ENCODE measurements at regions not wholly inside any gene's neighbourhood (a gene's known extent, or its start where the extent isn't known, plus 50 kb on each side); places are given as distances from the start of the nearest gene placed in this dataset.

GRCh38 chr2:145690183-145690778 lies 1170.4 kb upstream of the ZEB2 start:
- WGBS, 2 donors, result 90 to 91% methylated on average over 5 of the region's 5 CpGs

GRCh38 chr2:145689277-145689676 lies 1169.4 kb upstream of the ZEB2 start:
- Histone ChIP-seq H3K27ac (ENCODE audit: low read depth in 1 of 2, low read length in 2 of 2) (no peak overlapping the region), H3K27me3 (ENCODE audit: control insufficient read depth in 1 of 2, insufficient read depth in 2 of 2, low read length in 1 of 2) (no peaks in the 10 kb centered on the region), H3K9me3 (ENCODE audit: control insufficient read depth, low read length) (no peaks in the 10 kb centered on the region), H3K36me3 (ENCODE audit: control insufficient read depth in 1 of 2, insufficient read depth in 2 of 2, low read length in 1 of 2) (no peaks in the 10 kb centered on the region), H3K4me3 (ENCODE audit: low read length in 2 of 2) (no peak overlapping the region), H3K4me1 (ENCODE audit: control insufficient read depth in 1 of 2, insufficient read depth in 2 of 2, low read length in 2 of 2) (no peaks in the 10 kb centered on the region)
- intact Hi-C loops (cut with DNase I), result no loop called here
- 95 to 98% methylated on average over 2 of the region's 2 CpGs for WGBS, 2 donors
- ATAC-seq (ENCODE audit: low FRiP score) (no peak), DNase-seq (no peak)

More at GRCh38 chr2:145690183-145690778, 1170.4 kb upstream of the ZEB2 start:
- intact Hi-C loops (cut with DNase I), result no loop called here
- Histone ChIP-seq H3K4me3 (ENCODE audit: low read length in 2 of 2) (no peak overlapping the region), H3K27ac (ENCODE audit: low read depth in 1 of 2, low read length in 2 of 2) (no peak overlapping the region), H3K36me3 (ENCODE audit: control insufficient read depth in 1 of 2, insufficient read depth in 2 of 2, low read length in 1 of 2) (no peaks in the 10 kb centered on the region), H3K9me3 (ENCODE audit: control insufficient read depth, low read length) (no peaks in the 10 kb centered on the region), H3K27me3 (ENCODE audit: control insufficient read depth in 1 of 2, insufficient read depth in 2 of 2, low read length in 1 of 2) (no peaks in the 10 kb centered on the region), H3K4me1 (ENCODE audit: control insufficient read depth in 1 of 2, insufficient read depth in 2 of 2, low read length in 2 of 2) (no peaks in the 10 kb centered on the region)
- no peak for DNase-seq
- ATAC-seq (ENCODE audit: low FRiP score), result no peak

GRCh38 chr2:145688156-145688555 lies 1168.2 kb upstream of the ZEB2 start:
- no peaks in the 10 kb centered on the region for H3K27me3 ChIP-seq (ENCODE audit: control insufficient read depth in 1 of 2, insufficient read depth in 2 of 2, low read length in 1 of 2)
- H3K36me3 ChIP-seq (ENCODE audit: control insufficient read depth in 1 of 2, insufficient read depth in 2 of 2, low read length in 1 of 2), result no peaks in the 10 kb centered on the region
- DNase-seq, result no peak
- no peaks in the 10 kb centered on the region for H3K9me3 ChIP-seq (ENCODE audit: control insufficient read depth, low read length)
- H3K4me1 ChIP-seq (ENCODE audit: control insufficient read depth in 1 of 2, insufficient read depth in 2 of 2, low read length in 2 of 2), result no peaks in the 10 kb centered on the region
- ATAC-seq (ENCODE audit: low FRiP score), result no peak
- 84 to 88% methylated on average over 3 of the region's 3 CpGs for WGBS, 2 donors
- no peak overlapping the region for H3K27ac ChIP-seq (ENCODE audit: low read depth in 1 of 2, low read length in 2 of 2)
- intact Hi-C loops (cut with DNase I), result no loop called here
- no peak overlapping the region for H3K4me3 ChIP-seq (ENCODE audit: low read length in 2 of 2)

- DNase-seq (no peak), ATAC-seq (ENCODE audit: low FRiP score) (no peak)
- no peaks in the 10 kb centered on the region for H3K9me3 ChIP-seq (ENCODE audit: control insufficient read depth, low read length)
- WGBS, 2 donors, result 47 to 53% methylated on average over 4 of the region's 4 CpGs
- H3K36me3 ChIP-seq (ENCODE audit: control insufficient read depth in 1 of 2, insufficient read depth in 2 of 2, low read length in 1 of 2), result no peaks in the 10 kb centered on the region
- H3K4me3 ChIP-seq (ENCODE audit: low read length in 2 of 2), result no peak overlapping the region
- H3K27ac ChIP-seq (ENCODE audit: low read depth in 1 of 2, low read length in 2 of 2), result no peak overlapping the region
- intact Hi-C loops (cut with DNase I), result no loop called here
- H3K27me3 ChIP-seq (ENCODE audit: control insufficient read depth in 1 of 2, insufficient read depth in 2 of 2, low read length in 1 of 2), result no peaks in the 10 kb centered on the region
- H3K4me1 ChIP-seq (ENCODE audit: control insufficient read depth in 1 of 2, insufficient read depth in 2 of 2, low read length in 2 of 2), result no peaks in the 10 kb centered on the region
Observed at GRCh38 chr2:145687442-145688134, 1167.7 kb upstream of the ZEB2 start.

- ATAC-seq (ENCODE audit: low FRiP score), result no peak
- WGBS, 2 donors, result 89 to 90% methylated on average over 4 of the region's 4 CpGs
- H3K4me3 ChIP-seq (ENCODE audit: low read length in 2 of 2), result no peak overlapping the region
Observed at GRCh38 chr2:145685383-145686050, 1165.6 kb upstream of the ZEB2 start.

GRCh38 chr2:145682546-145683157 lies 1162.7 kb upstream of the ZEB2 start:
- ATAC-seq (ENCODE audit: low FRiP score), result no peak
- no peaks in the 10 kb centered on the region for H3K9me3 ChIP-seq (ENCODE audit: control insufficient read depth, low read length)
- no peak overlapping the region for H3K27ac ChIP-seq (ENCODE audit: low read depth in 1 of 2, low read length in 2 of 2)
- H3K4me1 ChIP-seq (ENCODE audit: control insufficient read depth in 1 of 2, insufficient read depth in 2 of 2, low read length in 2 of 2), result no peaks in the 10 kb centered on the region
- intact Hi-C loops (cut with DNase I), result no loop called here
- no peaks in the 10 kb centered on the region for H3K36me3 ChIP-seq (ENCODE audit: control insufficient read depth in 1 of 2, insufficient read depth in 2 of 2, low read length in 1 of 2)
- H3K4me3 ChIP-seq (ENCODE audit: low read length in 2 of 2), result no peak overlapping the region
- H3K27me3 ChIP-seq (ENCODE audit: control insufficient read depth in 1 of 2, insufficient read depth in 2 of 2, low read length in 1 of 2), result no peaks in the 10 kb centered on the region
- DNase-seq, result no peak

More at GRCh38 chr2:145685383-145686050, 1165.6 kb upstream of the ZEB2 start:
- H3K27ac ChIP-seq (ENCODE audit: low read depth in 1 of 2, low read length in 2 of 2), result no peak overlapping the region
- no peaks in the 10 kb centered on the region for H3K27me3 ChIP-seq (ENCODE audit: control insufficient read depth in 1 of 2, insufficient read depth in 2 of 2, low read length in 1 of 2)
- intact Hi-C loops (cut with DNase I), result no loop called here
- no peaks in the 10 kb centered on the region for H3K9me3 ChIP-seq (ENCODE audit: control insufficient read depth, low read length)
- no peaks in the 10 kb centered on the region for H3K36me3 ChIP-seq (ENCODE audit: control insufficient read depth in 1 of 2, insufficient read depth in 2 of 2, low read length in 1 of 2)
- no peak for DNase-seq
- no peaks in the 10 kb centered on the region for H3K4me1 ChIP-seq (ENCODE audit: control insufficient read depth in 1 of 2, insufficient read depth in 2 of 2, low read length in 2 of 2)

GRCh38 chr2:145680276-145680675 lies 1160.4 kb upstream of the ZEB2 start:
- no peaks in the 10 kb centered on the region for H3K27me3 ChIP-seq (ENCODE audit: control insufficient read depth in 1 of 2, insufficient read depth in 2 of 2, low read length in 1 of 2)
- WGBS, 2 donors, result 83 to 86% methylated on average over 2 of the region's 2 CpGs
- no peaks in the 10 kb centered on the region for H3K4me1 ChIP-seq (ENCODE audit: control insufficient read depth in 1 of 2, insufficient read depth in 2 of 2, low read length in 2 of 2)
- no peaks in the 10 kb centered on the region for H3K36me3 ChIP-seq (ENCODE audit: control insufficient read depth in 1 of 2, insufficient read depth in 2 of 2, low read length in 1 of 2)
- DNase-seq (no peak), ATAC-seq (ENCODE audit: low FRiP score) (no peak)
- no peaks in the 10 kb centered on the region for H3K9me3 ChIP-seq (ENCODE audit: control insufficient read depth, low read length)
- no peak overlapping the region for H3K4me3 ChIP-seq (ENCODE audit: low read length in 2 of 2)
- intact Hi-C loops (cut with DNase I), result no loop called here
- no peak overlapping the region for H3K27ac ChIP-seq (ENCODE audit: low read depth in 1 of 2, low read length in 2 of 2)

GRCh38 chr2:145677371-145677770 lies 1157.5 kb upstream of the ZEB2 start:
- no peaks in the 10 kb centered on the region for H3K27me3 ChIP-seq (ENCODE audit: control insufficient read depth in 1 of 2, insufficient read depth in 2 of 2, low read length in 1 of 2)
- intact Hi-C loops (cut with DNase I), result no loop called here
- 96 to 99% methylated on average over 2 of the region's 2 CpGs for WGBS, 2 donors

More at GRCh38 chr2:145677371-145677770, 1157.5 kb upstream of the ZEB2 start:
- Histone ChIP-seq H3K9me3 (ENCODE audit: control insufficient read depth, low read length) (no peaks in the 10 kb centered on the region), H3K4me1 (ENCODE audit: control insufficient read depth in 1 of 2, insufficient read depth in 2 of 2, low read length in 2 of 2) (peaks cover 0 to 2% of the 10 kb centered on the region in 2 donors), H3K36me3 (ENCODE audit: control insufficient read depth in 1 of 2, insufficient read depth in 2 of 2, low read length in 1 of 2) (no peaks in the 10 kb centered on the region), H3K27ac (ENCODE audit: low read depth in 1 of 2, low read length in 2 of 2) (no peak overlapping the region), H3K4me3 (ENCODE audit: low read length in 2 of 2) (no peak overlapping the region)
- DNase-seq (no peak), ATAC-seq (ENCODE audit: low FRiP score) (no peak)
